Lung (tissue), 11 donors: ENCODE measurements at regions not wholly inside any gene's neighbourhood (a gene's known extent, or its start where the extent isn't known, plus 50 kb on each side); places are given as distances from the start of the nearest gene placed in this dataset.

Source experiments
- ATAC-seq: fragments of 200-7000 bp; cut with Tn5 transposase; one replicate; pipeline ENCODE4 v1.9.1; 2020; ENCODE audit warnings: moderate number of reproducible peaks; ENCODE audit not compliant: insufficient read depth, low FRiP score
- DNase-seq, 3 donors: peaks; one replicate each; pipeline ENCODE4 v3.0.0-alpha.2; 2013 to 2017
- H3K27ac ChIP-seq, 2 donors: one replicate each; pipeline ENCODE4 v1.5.1; 2013; ENCODE audit warnings: mild to moderate bottlenecking in 2 of 2, moderate library complexity in 2 of 2, control low read depth in 1 of 2, inconsistent platforms in 1 of 2, low read depth in 1 of 2, low read length in 1 of 2
- H3K27me3 ChIP-seq, 3 donors: one replicate each; pipeline ENCODE4 v1.5.1; 2013; ENCODE audit warnings: low read length in 2 of 3; ENCODE audit not compliant: control insufficient read depth in 3 of 3, insufficient read depth in 3 of 3
- H3K36me3 ChIP-seq, 4 donors: one replicate each; pipeline ENCODE4 v1.5.1; 2013; ENCODE audit warnings: low read length in 4 of 4, mild to moderate bottlenecking in 1 of 4, moderate library complexity in 1 of 4; ENCODE audit not compliant: control insufficient read depth in 4 of 4, insufficient read depth in 4 of 4
- H3K4me1 ChIP-seq, 5 donors: one replicate each; pipeline ENCODE4 v1.5.1; 2013; ENCODE audit warnings: low read length in 5 of 5, mild to moderate bottlenecking in 2 of 5, moderate library complexity in 1 of 5; ENCODE audit not compliant: control insufficient read depth in 5 of 5, insufficient read depth in 5 of 5
- H3K4me3 ChIP-seq: one replicate; pipeline ENCODE4 v1.5.1; 2013; ENCODE audit warnings: mild to moderate bottlenecking, control low read depth, moderate library complexity
- H3K9ac ChIP-seq, 2 donors: one replicate each; pipeline ENCODE4 v1.5.1; 2013; ENCODE audit warnings: low read length in 2 of 2, control low read depth in 1 of 2; ENCODE audit not compliant: insufficient read depth in 1 of 2
- H3K9me3 ChIP-seq, 4 donors: one replicate each; pipeline ENCODE4 v1.5.1; 2013; ENCODE audit warnings: low read length in 3 of 4, mild to moderate bottlenecking in 1 of 4, moderate library complexity in 1 of 4; ENCODE audit not compliant: control insufficient read depth in 4 of 4, insufficient read depth in 3 of 4
- WGBS, 2 donors: extraction: QIAGEN DNeasy Blood & Tissue Kit; methylation state at CpG; one replicate each; pipeline ENCODE4 v1.1.7; 2013; 5-methylcytosine and 5-hydroxymethylcytosine counted together
- TF ChIP-seq, protein P1 (sequence below): IDR thresholded peaks from 2 replicates; pipeline ENCODE4 v1.5.1; 2012; ENCODE audit warnings: mild to moderate bottlenecking; ENCODE audit errors: control extremely low read depth, extremely low read depth
- donor health status: control.
- donor health status: control.
- donor health status: Bipolar disorder and iron deficiency.
- donor health status: healthy.
- donor health status: DM: yes; HTN: yes; CAD: no.

DNA sequence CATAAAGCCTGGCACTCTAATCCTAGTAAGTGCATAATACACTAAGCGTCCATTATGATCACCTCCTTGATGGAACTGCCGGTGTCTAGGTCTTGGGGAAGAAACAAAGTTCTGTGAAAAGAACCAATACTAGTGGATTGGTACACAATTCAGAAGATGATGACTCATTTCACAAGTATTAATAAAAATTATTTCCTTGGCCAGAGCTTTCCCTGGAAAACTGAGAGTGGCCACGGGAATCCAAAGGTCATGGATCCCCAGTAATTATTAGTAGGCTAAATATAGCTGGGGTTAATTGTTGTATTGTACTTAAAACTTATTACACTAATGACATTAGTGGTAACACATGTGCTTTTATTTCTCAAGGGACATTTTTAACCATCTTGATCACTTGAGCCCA is 808.0 kb upstream of the NR2F2 start:
- Histone ChIP-seq H3K9me3 (peaks cover 0 to 6% (median 0%) of the 10 kb centered on the region in 4 donors), H3K27ac (no peak overlapping the region), H3K9ac (no peak overlapping the region), H3K36me3 (no peaks in the 10 kb centered on the region), H3K27me3 (no peaks in the 10 kb centered on the region), H3K4me3 (no peak overlapping the region), H3K4me1 (no peaks in the 10 kb centered on the region)
- WGBS, 2 donors, result 78 to 88% methylated on average over 3 of the region's 3 CpGs
- DNase-seq (no peak), ATAC-seq (no peak)
- TF ChIP-seq, protein P1, sequence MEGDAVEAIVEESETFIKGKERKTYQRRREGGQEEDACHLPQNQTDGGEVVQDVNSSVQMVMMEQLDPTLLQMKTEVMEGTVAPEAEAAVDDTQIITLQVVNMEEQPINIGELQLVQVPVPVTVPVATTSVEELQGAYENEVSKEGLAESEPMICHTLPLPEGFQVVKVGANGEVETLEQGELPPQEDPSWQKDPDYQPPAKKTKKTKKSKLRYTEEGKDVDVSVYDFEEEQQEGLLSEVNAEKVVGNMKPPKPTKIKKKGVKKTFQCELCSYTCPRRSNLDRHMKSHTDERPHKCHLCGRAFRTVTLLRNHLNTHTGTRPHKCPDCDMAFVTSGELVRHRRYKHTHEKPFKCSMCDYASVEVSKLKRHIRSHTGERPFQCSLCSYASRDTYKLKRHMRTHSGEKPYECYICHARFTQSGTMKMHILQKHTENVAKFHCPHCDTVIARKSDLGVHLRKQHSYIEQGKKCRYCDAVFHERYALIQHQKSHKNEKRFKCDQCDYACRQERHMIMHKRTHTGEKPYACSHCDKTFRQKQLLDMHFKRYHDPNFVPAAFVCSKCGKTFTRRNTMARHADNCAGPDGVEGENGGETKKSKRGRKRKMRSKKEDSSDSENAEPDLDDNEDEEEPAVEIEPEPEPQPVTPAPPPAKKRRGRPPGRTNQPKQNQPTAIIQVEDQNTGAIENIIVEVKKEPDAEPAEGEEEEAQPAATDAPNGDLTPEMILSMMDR, result no peak

DNA sequence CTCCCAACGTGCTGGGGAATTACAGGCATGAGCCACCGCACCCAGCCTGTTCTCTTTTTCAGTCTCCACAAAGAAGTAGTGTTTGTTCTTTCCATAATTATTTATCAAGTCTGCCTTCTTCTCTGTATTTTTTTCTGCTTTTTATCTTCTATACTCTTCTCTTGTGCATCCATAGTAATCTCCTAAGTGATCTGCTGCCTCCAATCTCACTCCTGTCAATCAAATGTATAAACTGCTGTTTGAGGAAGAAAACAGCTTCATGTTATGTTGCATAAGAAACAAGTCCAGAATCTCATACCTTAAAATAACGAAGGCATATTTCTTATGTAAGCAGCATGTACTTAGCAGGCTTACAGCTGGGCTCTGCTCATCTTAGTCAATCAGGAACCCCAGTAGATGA is 801.6 kb upstream of the NR2F2 start:
- Histone ChIP-seq H3K4me3 (no peak overlapping the region), H3K9me3 (peaks cover 0 to 6% (median 0%) of the 10 kb centered on the region in 4 donors), H3K27ac (no peak overlapping the region), H3K27me3 (no peaks in the 10 kb centered on the region), H3K36me3 (no peaks in the 10 kb centered on the region), H3K4me1 (peaks cover 0 to 4% (median 0%) of the 10 kb centered on the region in 5 donors), H3K9ac (no peak overlapping the region)
- ATAC-seq, result no peak
- TF ChIP-seq, protein P1, result no peak
- no peak for DNase-seq
- 86 to 87% methylated on average over 3 of the region's 3 CpGs for WGBS, 2 donors

DNA sequence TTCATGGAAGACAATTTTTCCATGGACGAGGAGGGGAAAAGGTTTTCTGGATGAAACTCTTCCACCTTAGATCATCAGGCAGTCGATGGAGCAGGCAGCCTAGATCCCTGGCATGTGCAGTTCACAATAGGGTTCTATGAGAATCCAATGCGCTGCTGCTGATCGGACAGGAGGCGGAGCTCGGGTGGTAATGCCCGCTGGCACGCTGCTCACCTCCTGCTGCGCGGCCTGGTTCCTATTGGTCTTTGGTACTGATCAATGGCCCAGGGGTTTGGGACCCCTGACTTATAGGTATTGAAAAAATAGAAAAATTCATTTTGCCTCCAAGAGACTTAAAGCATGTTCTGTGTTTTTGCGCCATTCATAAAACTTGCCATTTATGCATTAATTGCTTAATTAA is 793.9 kb upstream of the NR2F2 start:
- DNase-seq (no peak), ATAC-seq (no peak)
- 96 to 97% methylated on average over 11 of the region's 11 CpGs for WGBS, 2 donors
- no peaks in the 10 kb centered on the region for H3K27me3 ChIP-seq
- no peaks in the 10 kb centered on the region for H3K36me3 ChIP-seq
- no peak overlapping the region for H3K9ac ChIP-seq
- no peak overlapping the region for H3K27ac ChIP-seq
- no peaks in the 10 kb centered on the region for H3K4me1 ChIP-seq
- no peaks in the 10 kb centered on the region for H3K9me3 ChIP-seq
- TF ChIP-seq, protein P1, result no peak
- H3K4me3 ChIP-seq, result no peak overlapping the region

DNA sequence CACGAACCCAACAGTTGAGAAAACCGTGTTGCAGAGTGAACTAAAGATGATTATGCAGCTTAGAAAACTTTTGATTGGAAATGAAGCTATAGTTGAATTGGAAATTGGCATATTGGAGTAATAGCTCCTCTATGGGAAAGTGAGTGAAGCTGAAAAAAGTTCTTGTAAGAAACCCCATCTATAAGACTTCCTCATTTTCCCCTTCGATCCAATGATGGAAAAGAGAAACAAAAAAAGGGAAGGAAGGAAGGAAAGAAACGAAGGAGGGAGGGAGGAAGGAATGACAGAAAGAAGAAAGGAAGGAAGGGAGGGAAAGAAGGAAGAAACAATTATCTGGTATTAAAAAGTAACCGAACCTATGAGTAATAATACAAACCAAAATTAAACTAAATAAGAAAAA is 791.8 kb upstream of the NR2F2 start:
- TF ChIP-seq, protein P1, result no peak
- DNase-seq, result no peak
- ATAC-seq, result no peak
- no peak overlapping the region for H3K9ac ChIP-seq
- WGBS, 2 donors, result 60 to 69% methylated on average over 5 of the region's 5 CpGs
- no peaks in the 10 kb centered on the region for H3K27me3 ChIP-seq
- H3K4me1 ChIP-seq, result peaks cover 0 to 5% (median 0%) of the 10 kb centered on the region in 5 donors
- no peaks in the 10 kb centered on the region for H3K9me3 ChIP-seq
- no peaks in the 10 kb centered on the region for H3K36me3 ChIP-seq
- no peak overlapping the region for H3K4me3 ChIP-seq
- H3K27ac ChIP-seq, result no peak overlapping the region
